IMR-90 (cell line): ENCODE measurements at regions not wholly inside any gene's neighbourhood (a gene's known extent, or its start where the extent isn't known, plus 50 kb on each side); places are given as distances from the start of the nearest gene placed in this dataset.

Experiments
- CEBPB ChIP-seq: IDR thresholded peaks from 2 replicates; pipeline ENCODE4 v1.6.1; 2012; ENCODE audit warnings: low read depth, low read length, improper control_type of control experiment
- CHD1 ChIP-seq: IDR thresholded peaks from 2 replicates; pipeline ENCODE4 v1.6.1; 2012; ENCODE audit warnings: low read depth, low read length, improper control_type of control experiment
- FOS ChIP-seq: fragments of 150-350 bp; IDR thresholded peaks from 2 replicates; pipeline ENCODE4 v1.6.1; 2016; ENCODE audit warnings: low read depth, low read length
- MAFK ChIP-seq: IDR thresholded peaks from 2 replicates; pipeline ENCODE4 v1.6.1; 2012; ENCODE audit warnings: low read depth, low read length, improper control_type of control experiment
- MAZ ChIP-seq: IDR thresholded peaks from 2 replicates; pipeline ENCODE4 v1.6.1; 2012; ENCODE audit warnings: low read depth, mild to moderate bottlenecking, low read length, improper control_type of control experiment, moderate library complexity, borderline replicate concordance
- MXI1 ChIP-seq: IDR thresholded peaks from 2 replicates; pipeline ENCODE4 v1.6.1; 2012; ENCODE audit warnings: low read depth, mild to moderate bottlenecking, low read length, moderate library complexity, borderline replicate concordance
- POLR2A ChIP-seq: IDR thresholded peaks from 2 replicates; pipeline ENCODE4 v1.6.1; 2012; ENCODE audit warnings: mild to moderate bottlenecking, low read depth, low read length
- RAD21 ChIP-seq: IDR thresholded peaks from 2 replicates; pipeline ENCODE4 v1.6.1; 2012; ENCODE audit warnings: low read length, improper control_type of control experiment
- RCOR1 ChIP-seq: IDR thresholded peaks from 2 replicates; pipeline ENCODE4 v1.6.1; 2012; ENCODE audit warnings: mild to moderate bottlenecking, low read length, improper control_type of control experiment; ENCODE audit not compliant: insufficient replicate concordance
- RFX5 ChIP-seq: IDR thresholded peaks from 2 replicates; pipeline ENCODE4 v1.8.0; 2012; ENCODE audit warnings: low read depth, mild to moderate bottlenecking, low read length, moderate library complexity
- SMC3 ChIP-seq: fragments of 150-350 bp; IDR thresholded peaks from 2 replicates; pipeline ENCODE4 v1.6.1; 2016; ENCODE audit warnings: low read depth, mild to moderate bottlenecking, antibody characterized with exemption, low read length, moderate library complexity
- USF2 ChIP-seq: fragments of 150-350 bp; IDR thresholded peaks from 2 replicates; pipeline ENCODE4 v1.6.1; 2017; ENCODE audit warnings: mild to moderate bottlenecking, antibody characterized with exemption, low read length, low read depth
- TF ChIP-seq, protein P1 (sequence below): conservative IDR thresholded peaks from 2 replicates; pipeline ENCODE4 v1.5.1; 2012; ENCODE audit warnings: mild to moderate bottlenecking, low read depth, low read length, improper control_type of control experiment

DNA sequence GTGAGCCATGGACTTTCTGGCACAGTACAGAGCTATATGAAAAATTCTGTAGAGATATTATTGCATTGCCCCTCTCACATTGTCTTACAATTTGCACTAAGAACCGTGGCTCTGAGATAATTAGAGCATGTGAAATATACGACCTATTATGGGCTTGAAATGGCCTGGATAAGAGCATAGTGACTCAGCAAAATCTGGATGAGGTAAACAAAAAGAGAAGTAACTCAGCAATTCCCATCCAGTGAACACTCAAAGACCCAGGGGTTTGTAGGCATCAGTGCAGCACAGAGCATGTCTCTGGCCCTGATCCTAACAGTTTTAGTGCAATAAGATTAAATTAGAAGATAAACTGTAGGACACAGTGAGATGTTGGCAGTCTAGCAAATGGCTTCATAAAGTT lies 317.2 kb upstream of the MYOCD start:
- TF ChIP-seq, protein P1, sequence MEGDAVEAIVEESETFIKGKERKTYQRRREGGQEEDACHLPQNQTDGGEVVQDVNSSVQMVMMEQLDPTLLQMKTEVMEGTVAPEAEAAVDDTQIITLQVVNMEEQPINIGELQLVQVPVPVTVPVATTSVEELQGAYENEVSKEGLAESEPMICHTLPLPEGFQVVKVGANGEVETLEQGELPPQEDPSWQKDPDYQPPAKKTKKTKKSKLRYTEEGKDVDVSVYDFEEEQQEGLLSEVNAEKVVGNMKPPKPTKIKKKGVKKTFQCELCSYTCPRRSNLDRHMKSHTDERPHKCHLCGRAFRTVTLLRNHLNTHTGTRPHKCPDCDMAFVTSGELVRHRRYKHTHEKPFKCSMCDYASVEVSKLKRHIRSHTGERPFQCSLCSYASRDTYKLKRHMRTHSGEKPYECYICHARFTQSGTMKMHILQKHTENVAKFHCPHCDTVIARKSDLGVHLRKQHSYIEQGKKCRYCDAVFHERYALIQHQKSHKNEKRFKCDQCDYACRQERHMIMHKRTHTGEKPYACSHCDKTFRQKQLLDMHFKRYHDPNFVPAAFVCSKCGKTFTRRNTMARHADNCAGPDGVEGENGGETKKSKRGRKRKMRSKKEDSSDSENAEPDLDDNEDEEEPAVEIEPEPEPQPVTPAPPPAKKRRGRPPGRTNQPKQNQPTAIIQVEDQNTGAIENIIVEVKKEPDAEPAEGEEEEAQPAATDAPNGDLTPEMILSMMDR: no peak
- TF ChIP-seq RCOR1 (no peak), CHD1 (no peak), FOS (no peak), POLR2A (no peak), SMC3 (no peak), MAZ (no peak), MXI1 (no peak), RAD21 (no peak), RFX5 (no peak), CEBPB (no peak), MAFK (peak; percentile 83), USF2 (no peak)
